Ishikawa (cell line): ENCODE measurements at regions not wholly inside any gene's neighbourhood (a gene's known extent, or its start where the extent isn't known, plus 50 kb on each side); places are given as distances from the start of the nearest gene placed in this dataset.

Source experiments
- CEBPB ChIP-seq: IDR thresholded peaks from 2 replicates; pipeline ENCODE4 v1.6.1; 2012
- EGR1 ChIP-seq: IDR thresholded peaks from 2 replicates; pipeline ENCODE4 v1.6.1; 2012
- EP300 ChIP-seq: IDR thresholded peaks from 2 replicates; pipeline ENCODE4 v1.6.1; 2012; ENCODE audit warnings: borderline replicate concordance
- RAD21 ChIP-seq: IDR thresholded peaks from 2 replicates; pipeline ENCODE4 v1.6.1; 2012; ENCODE audit warnings: low read depth
- REST ChIP-seq: IDR thresholded peaks from 2 replicates; pipeline ENCODE4 v1.6.1; 2012; ENCODE audit warnings: low read depth, mild to moderate bottlenecking
- TEAD4 ChIP-seq: IDR thresholded peaks from 2 replicates; pipeline ENCODE4 v1.6.1; 2012
- USF1 ChIP-seq: IDR thresholded peaks from 2 replicates; pipeline ENCODE4 v1.6.1; 2012
- YY1 ChIP-seq: IDR thresholded peaks from 2 replicates; pipeline ENCODE4 v1.6.1; 2012; ENCODE audit warnings: low read depth
- ZBTB7A ChIP-seq: IDR thresholded peaks from 2 replicates; pipeline ENCODE4 v1.6.1; 2012; ENCODE audit warnings: low read depth

- TF ChIP-seq TEAD4 (no peak), EP300 (no peak), REST (no peak), CEBPB (no peak), YY1 (no peak), RAD21 (no peak), EGR1 (no peak), ZBTB7A (no peak), USF1 (no peak)
Measured at GRCh38 chr1:95553595-95553994, 319.6 kb downstream of the RWDD3 start.
